Tibial artery (tissue), 4 donors: ENCODE measurements at regions not wholly inside any gene's neighbourhood (a gene's known extent, or its start where the extent isn't known, plus 50 kb on each side); places are given as distances from the start of the nearest gene placed in this dataset.
"Not testable (repeated sequence)": the region's sequence is repeated elsewhere in the genome, so short reads cannot be mapped to it uniquely, and the experiment has no call there.

ENCODE experiments used
- DNase-seq, 2 donors: peaks; one replicate each; pipeline ENCODE4 v3.0.0-alpha.2; 2019
- H3K27ac ChIP-seq, 2 donors: fragments of 200-600 bp; sonication (generic) in 1 of 2; 1 replicate in 1 of 2; 2 replicates in 1 of 2; pipeline ENCODE4 v1.5.1; 2018 to 2019; ENCODE audit warnings: mild to moderate bottlenecking in 1 of 2
- H3K27me3 ChIP-seq, 2 donors: fragments of 200-600 bp; sonication (generic) in 1 of 2; one replicate each; pipeline versions ENCODE4 v1.5.1 to v1.6.0; 2016 to 2019
- H3K36me3 ChIP-seq, 3 donors: fragments of 200-600 bp; sonication (generic) in 2 of 3; one replicate each; pipeline ENCODE4 v1.5.1; 2016 to 2019; ENCODE audit warnings: mild to moderate bottlenecking in 2 of 3
- H3K4me1 ChIP-seq, 4 donors: fragments of 200-600 bp; sonication (generic) in 2 of 4; 1 replicate in 3 of 4; 2 replicates in 1 of 4; pipeline ENCODE4 v1.5.1; 2016 to 2019
- H3K4me3 ChIP-seq, 2 donors: fragments of 200-600 bp; sonication (generic) in 1 of 2; 1 replicate in 1 of 2; 2 replicates in 1 of 2; pipeline ENCODE4 v1.5.1; 2018 to 2019; ENCODE audit warnings: mild to moderate bottlenecking in 2 of 2
- H3K9me3 ChIP-seq, 3 donors: fragments of 200-600 bp; sonication (generic) in 1 of 3; one replicate each; pipeline ENCODE4 v1.5.1; 2016 to 2019
- intact Hi-C: fragments of 100-400 bp; cut with DNase I; formaldehyde crosslinking; loops from one replicate; pipeline ENCODE4 v1.15.0; 2023; ENCODE audit warnings: low total_unique reads
- TF ChIP-seq, protein P1 (sequence below), 2 experiments: fragments of 200-600 bp in 1 of 2; fragments of 450-650 bp in 1 of 2; IDR thresholded peaks; one replicate each; pipeline ENCODE4 v1.5.1; 2017 to 2019; ENCODE audit warnings: antibody characterized with exemption in 2 of 2, mild to moderate bottlenecking in 1 of 2, moderate library complexity in 1 of 2

DNA sequence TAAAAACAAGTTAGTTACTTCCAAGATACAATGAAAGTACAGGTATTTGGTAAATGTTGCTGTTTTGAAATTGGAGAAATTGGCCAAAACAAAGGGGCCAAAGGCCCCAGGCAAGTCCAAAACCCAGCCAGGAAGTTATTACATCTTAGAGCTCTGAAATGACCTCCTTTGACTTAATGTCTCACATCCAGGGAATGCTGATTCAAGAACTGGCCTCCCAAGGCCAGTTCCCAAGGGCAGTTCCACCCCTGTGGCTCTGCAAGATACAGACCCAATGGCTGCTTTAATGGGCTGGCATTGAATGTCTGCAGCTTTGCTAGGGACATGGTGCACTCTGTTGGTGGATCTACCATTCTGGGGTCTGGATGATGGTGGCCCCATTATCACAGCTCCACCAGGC is 217.3 kb upstream of the FKBP1C start:
- no peak overlapping the region for H3K27ac ChIP-seq
- TF ChIP-seq, protein P1, sequence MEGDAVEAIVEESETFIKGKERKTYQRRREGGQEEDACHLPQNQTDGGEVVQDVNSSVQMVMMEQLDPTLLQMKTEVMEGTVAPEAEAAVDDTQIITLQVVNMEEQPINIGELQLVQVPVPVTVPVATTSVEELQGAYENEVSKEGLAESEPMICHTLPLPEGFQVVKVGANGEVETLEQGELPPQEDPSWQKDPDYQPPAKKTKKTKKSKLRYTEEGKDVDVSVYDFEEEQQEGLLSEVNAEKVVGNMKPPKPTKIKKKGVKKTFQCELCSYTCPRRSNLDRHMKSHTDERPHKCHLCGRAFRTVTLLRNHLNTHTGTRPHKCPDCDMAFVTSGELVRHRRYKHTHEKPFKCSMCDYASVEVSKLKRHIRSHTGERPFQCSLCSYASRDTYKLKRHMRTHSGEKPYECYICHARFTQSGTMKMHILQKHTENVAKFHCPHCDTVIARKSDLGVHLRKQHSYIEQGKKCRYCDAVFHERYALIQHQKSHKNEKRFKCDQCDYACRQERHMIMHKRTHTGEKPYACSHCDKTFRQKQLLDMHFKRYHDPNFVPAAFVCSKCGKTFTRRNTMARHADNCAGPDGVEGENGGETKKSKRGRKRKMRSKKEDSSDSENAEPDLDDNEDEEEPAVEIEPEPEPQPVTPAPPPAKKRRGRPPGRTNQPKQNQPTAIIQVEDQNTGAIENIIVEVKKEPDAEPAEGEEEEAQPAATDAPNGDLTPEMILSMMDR (IDR thresholded peaks at IDR 0.05): no peak
- no peaks in the 10 kb centered on the region for H3K9me3 ChIP-seq
- DNase-seq: no peak
- intact Hi-C loops: no loop called here
- no peaks in the 10 kb centered on the region for H3K4me1 ChIP-seq
- no peaks in the 10 kb centered on the region for H3K36me3 ChIP-seq
- H3K4me3 ChIP-seq: no peak overlapping the region
- H3K27me3 ChIP-seq: no peaks in the 10 kb centered on the region

DNA sequence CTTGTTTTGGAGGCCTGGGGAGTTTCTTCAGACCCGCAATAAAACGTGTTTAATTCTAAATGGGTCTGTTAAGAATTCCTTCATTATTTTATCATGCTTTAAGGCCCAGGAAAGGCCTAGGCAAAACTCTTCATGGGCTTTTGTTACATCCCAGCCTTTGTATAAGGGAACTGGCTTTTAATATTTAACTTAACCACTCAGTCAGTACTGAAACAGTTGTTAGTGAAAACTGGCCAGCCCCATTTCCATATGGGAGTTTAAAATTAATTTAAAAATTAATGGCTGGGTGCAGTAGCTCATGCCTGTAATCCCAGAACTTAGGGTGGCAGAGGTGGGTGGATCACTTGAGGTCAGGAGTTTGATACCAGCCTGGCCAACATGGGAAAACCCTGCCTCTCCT is 213.2 kb upstream of the FKBP1C start:
- Histone ChIP-seq H3K27me3 (no peaks in the 10 kb centered on the region), H3K27ac (no peak overlapping the region), H3K36me3 (no peaks in the 10 kb centered on the region), H3K4me3 (no peak overlapping the region), H3K9me3 (no peaks in the 10 kb centered on the region), H3K4me1 (no peaks in the 10 kb centered on the region)
- no peak for DNase-seq
- intact Hi-C loops: no loop called here
- TF ChIP-seq, protein P1 (IDR thresholded peaks at IDR 0.05): no peak

DNA sequence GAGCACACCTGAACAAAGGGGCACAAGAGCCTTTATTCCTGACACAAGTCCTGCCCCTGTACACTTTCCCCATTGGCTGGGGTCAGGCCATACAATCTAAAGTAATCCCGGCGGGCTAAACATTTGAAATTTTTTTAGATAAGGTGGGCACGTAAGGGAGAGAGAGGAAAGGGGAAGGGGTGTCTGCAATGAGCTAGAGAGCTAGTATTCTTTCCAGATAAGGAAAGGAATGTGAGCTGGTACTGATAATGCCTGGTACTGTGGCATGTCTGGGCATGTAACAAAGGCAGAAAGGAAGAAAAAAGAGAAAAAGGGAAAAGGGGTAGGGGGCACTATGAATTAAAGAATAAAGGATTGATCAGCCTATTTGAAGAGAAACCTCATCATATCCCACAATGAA is 212.0 kb upstream of the FKBP1C start:
- H3K9me3 ChIP-seq, DNase-seq, H3K27ac ChIP-seq, H3K4me3 ChIP-seq, H3K27me3 ChIP-seq, H3K4me1 ChIP-seq, intact Hi-C loops, H3K36me3 ChIP-seq: not testable (repeated sequence)

DNA sequence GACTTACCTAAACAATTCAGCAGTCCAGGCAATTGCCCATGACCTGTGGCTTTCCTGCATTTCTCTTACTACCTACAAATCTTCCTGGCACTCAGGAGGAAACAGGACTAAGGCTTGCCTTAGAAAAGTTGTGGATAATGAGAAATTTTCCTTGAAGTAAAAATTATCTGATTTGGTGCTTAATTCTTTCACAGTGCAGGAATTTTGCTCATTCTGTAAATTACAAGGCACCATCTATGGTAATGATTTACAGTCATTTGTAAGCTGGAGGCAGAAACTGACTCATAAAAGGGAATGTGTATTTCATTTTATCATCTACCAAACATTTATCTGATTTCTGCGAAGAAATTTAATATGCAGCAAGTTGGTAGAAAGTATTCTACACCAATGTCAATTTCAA is 211.5 kb upstream of the FKBP1C start:
- H3K36me3 ChIP-seq: no peaks in the 10 kb centered on the region
- no peaks in the 10 kb centered on the region for H3K27me3 ChIP-seq
- no peak overlapping the region for H3K27ac ChIP-seq
- DNase-seq: no peak
- no peaks in the 10 kb centered on the region for H3K4me1 ChIP-seq
- no peaks in the 10 kb centered on the region for H3K9me3 ChIP-seq
- intact Hi-C loops: no loop called here
- no peak overlapping the region for H3K4me3 ChIP-seq
- TF ChIP-seq, protein P1 (IDR thresholded peaks at IDR 0.05): no peak

DNA sequence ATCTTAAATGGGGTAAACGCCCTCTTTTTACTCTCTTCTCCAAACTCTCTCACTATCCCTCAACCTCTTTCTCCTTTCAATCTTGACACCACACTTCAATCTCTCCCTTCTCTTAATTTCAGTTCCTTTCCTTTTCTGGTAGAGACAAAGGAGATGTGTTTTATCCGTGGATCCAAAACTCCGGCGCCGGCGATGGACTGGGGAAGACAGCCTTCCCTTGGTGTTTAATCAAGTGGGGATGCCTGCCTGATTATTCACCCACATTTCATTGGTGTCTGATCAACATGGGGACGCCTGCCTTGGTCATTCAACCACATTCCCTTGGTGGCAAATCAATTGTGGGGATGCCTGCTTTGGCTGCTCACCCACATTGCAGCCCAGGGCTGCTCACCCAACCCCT is 205.3 kb upstream of the FKBP1C start:
- H3K4me3 ChIP-seq, H3K9me3 ChIP-seq, H3K27me3 ChIP-seq, H3K36me3 ChIP-seq, H3K4me1 ChIP-seq, DNase-seq, H3K27ac ChIP-seq, intact Hi-C loops: not testable (repeated sequence)

DNA sequence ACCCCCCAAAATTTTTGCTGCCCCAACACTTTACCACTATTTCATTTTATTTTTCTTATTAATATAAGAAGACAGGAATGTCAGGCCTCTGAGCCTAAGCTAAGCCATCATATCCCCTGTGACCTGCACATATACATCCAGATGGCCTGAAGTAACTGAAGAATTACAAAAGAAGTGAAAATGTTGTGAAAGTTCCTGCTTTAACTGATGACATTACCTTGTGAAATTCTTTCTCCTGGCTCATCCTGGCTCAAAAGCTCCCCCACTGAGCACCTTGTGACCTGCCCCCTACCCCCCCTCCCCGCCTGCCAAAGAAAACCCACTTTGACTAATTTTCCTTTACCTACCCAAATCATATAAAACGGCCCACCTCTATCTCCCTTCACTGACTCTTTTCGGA is 200.3 kb upstream of the FKBP1C start:
- H3K9me3 ChIP-seq, H3K4me3 ChIP-seq, DNase-seq, H3K27me3 ChIP-seq, H3K4me1 ChIP-seq, H3K27ac ChIP-seq, intact Hi-C loops, H3K36me3 ChIP-seq: not testable (repeated sequence)

DNA sequence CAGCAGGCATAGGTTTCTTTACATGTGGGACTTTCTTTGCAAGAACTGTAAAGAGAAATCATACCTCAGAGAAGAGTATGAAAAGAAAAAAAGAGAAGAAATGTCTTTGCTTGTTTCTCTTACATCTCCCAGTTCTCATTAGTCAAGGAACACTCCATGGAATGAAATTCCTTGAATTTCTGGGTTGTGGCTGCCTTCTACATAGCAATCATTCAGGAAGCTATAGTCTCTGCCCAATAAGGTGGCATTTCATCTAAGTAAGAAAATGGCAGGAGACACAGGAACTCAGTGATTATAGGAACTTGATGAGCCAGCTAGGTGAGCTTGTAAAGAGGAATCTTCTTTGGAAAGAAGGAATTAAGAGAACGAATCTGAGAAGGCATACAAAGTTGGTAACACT is 197.0 kb upstream of the FKBP1C start:
- Histone ChIP-seq H3K36me3 (no peaks in the 10 kb centered on the region), H3K27ac (no peak overlapping the region), H3K4me3 (no peak overlapping the region), H3K9me3 (no peaks in the 10 kb centered on the region), H3K4me1 (no peaks in the 10 kb centered on the region), H3K27me3 (no peaks in the 10 kb centered on the region)
- DNase-seq: no peak
- intact Hi-C loops: no loop called here
- TF ChIP-seq, protein P1 (IDR thresholded peaks at IDR 0.05): no peak
